GM12878 (cell line): ENCODE measurements at regions not wholly inside any gene's neighbourhood (a gene's known extent, or its start where the extent isn't known, plus 50 kb on each side); places are given as distances from the start of the nearest gene placed in this dataset.

ENCODE experiments used
- ATAC-seq: fragments of 200-7000 bp; cut with Tn5 transposase; 3 replicates; pipeline ENCODE4 v1.9.1; 2020; ENCODE audit warnings: mild to moderate bottlenecking, moderate library complexity
- BruUV-seq: library from RNA; stranded (reverse); fragments of 400-500 nt; replicated peaks from 2 replicates; lab custom pipeline; 2021; lab: Mats Ljungman, UMichigan
- CTCF ChIA-PET: fragments of 300-600 bp; sonication (Branson Sonifier 250); formaldehyde crosslinking; extraction: SDS; loops from one replicate; lab custom pipeline; 2021; ENCODE audit warnings: inconsistent platforms; lab: Yijun Ruan, JAX
- POLR2A ChIA-PET: fragments of 350-600 bp; formaldehyde crosslinking; extraction: SDS; loops from one replicate; lab custom pipeline; 2021; ENCODE audit warnings: inconsistent platforms; lab: Charles Lee
- RAD21 ChIA-PET: fragments of 300-600 bp; sonication (Branson Sonifier 250); formaldehyde crosslinking; loops from one replicate; lab custom pipeline; 2023; ENCODE audit warnings: antibody characterized with exemption; ENCODE audit not compliant: unreplicated experiment; lab: Charles Lee
- SMC1A ChIA-PET: fragments of 300-600 bp; sonication (Branson Sonifier 250); formaldehyde crosslinking; loops from one replicate; lab custom pipeline; 2023; ENCODE audit not compliant: unreplicated experiment, uncharacterized antibody; lab: Charles Lee
- DNase-seq: peaks from one replicate; pipeline ENCODE4 v3.0.0-alpha.2; 2011; ENCODE audit warnings: low read depth, low spot score
- FAIRE-seq: peaks from 3 replicates; lab custom pipeline; 2011; peaks lifted over from hg19 to GRCh38; lab: Jason Lieb, UNC
- H2AFZ ChIP-seq: 2 replicates; pipeline ENCODE4 v1.6.0; 2011; ENCODE audit warnings: low read depth, low read length, control low read depth; ENCODE audit not compliant: control insufficient read depth
- H3K27ac ChIP-seq: 2 replicates; pipeline ENCODE4 v1.5.1; 2011; ENCODE audit warnings: control low read depth; ENCODE audit not compliant: control insufficient read depth, insufficient read depth
- H3K27me3 ChIP-seq, 2 experiments: replicated peaks in 1 of 2; 2 replicates each; pipeline versions ENCODE4 v1.6.0 to v1.6.1; 2011; ENCODE audit warnings: low read length in 1 of 2; ENCODE audit not compliant: control insufficient read depth in 2 of 2, insufficient read depth in 2 of 2
- H3K36me3 ChIP-seq, 2 experiments: 2 replicates each; pipeline ENCODE4 v1.5.1; 2011; ENCODE audit warnings: low read length in 1 of 2; ENCODE audit not compliant: control insufficient read depth in 2 of 2, insufficient read depth in 2 of 2
- H3K4me1 ChIP-seq: 2 replicates; pipeline ENCODE4 v1.6.1; 2011; ENCODE audit warnings: mild to moderate bottlenecking, low read length, moderate library complexity, mixed read lengths; ENCODE audit not compliant: control insufficient read depth, insufficient read depth
- H3K4me2 ChIP-seq: 2 replicates; pipeline ENCODE4 v1.6.0; 2011; ENCODE audit warnings: control low read depth; ENCODE audit not compliant: control insufficient read depth, insufficient read depth
- H3K4me3 ChIP-seq: fragments of 200-600 bp; sonication (generic); 2 replicates; pipeline ENCODE4 v1.5.1; 2016
- H3K79me2 ChIP-seq: 2 replicates; pipeline ENCODE4 v1.6.0; 2011; ENCODE audit warnings: low read length; ENCODE audit not compliant: control insufficient read depth, insufficient read depth
- H3K9ac ChIP-seq: 2 replicates; pipeline ENCODE4 v1.8.0; 2011; ENCODE audit warnings: low read length, control low read depth, mixed read lengths; ENCODE audit not compliant: control insufficient read depth, insufficient read depth
- H3K9me3 ChIP-seq: replicated peaks from 3 replicates; pipeline ENCODE4 v1.5.1; 2011; ENCODE audit warnings: mild to moderate bottlenecking, low read length; ENCODE audit not compliant: control insufficient read depth, insufficient read depth
- H4K20me1 ChIP-seq: 2 replicates; pipeline ENCODE4 v1.6.0; 2011; ENCODE audit not compliant: control insufficient read depth, insufficient read depth
- BCL11A ChIP-seq: IDR thresholded peaks from 2 replicates; pipeline ENCODE4 v1.6.1; 2011; ENCODE audit warnings: low read depth, low read length
- BHLHE40 ChIP-seq, 2 experiments: fragments of 450-650 bp in 1 of 2; IDR thresholded peaks; 2 replicates each; pipeline ENCODE4 v1.6.1; 2011 to 2017; ENCODE audit warnings: low read depth in 2 of 2, borderline replicate concordance in 1 of 2, improper control_type of control experiment in 1 of 2, low read length in 1 of 2, mild to moderate bottlenecking in 1 of 2
- CEBPB ChIP-seq, 2 experiments: fragments of 150-350 bp in 1 of 2; IDR thresholded peaks; 2 replicates each; pipeline ENCODE4 v1.6.1; 2012 to 2014; ENCODE audit warnings: low read depth in 2 of 2, low read length in 2 of 2, borderline replicate concordance in 1 of 2, inconsistent platforms in 1 of 2
- CREM ChIP-seq: IDR thresholded peaks from 2 replicates; pipeline ENCODE4 v1.6.1; 2014; ENCODE audit warnings: antibody characterized with exemption, low read depth
- ESRRA ChIP-seq: IDR thresholded peaks from 2 replicates; pipeline ENCODE4 v1.6.1; 2012; ENCODE audit warnings: mild to moderate bottlenecking, low read length, improper control_type of control experiment
- GATAD2B ChIP-seq: fragments of 450-650 bp; conservative IDR thresholded peaks from 2 replicates; pipeline ENCODE4 v1.6.1; 2017; ENCODE audit warnings: low read depth, mild to moderate bottlenecking, moderate library complexity
- HDAC6 ChIP-seq: fragments of 200-600 bp; sonication (generic); IDR thresholded peaks from one replicate; pipeline ENCODE4 v1.8.0; 2017; ENCODE audit warnings: antibody characterized with exemption; ENCODE audit not compliant: unreplicated experiment
- KLF5 ChIP-seq: fragments of 450-650 bp; IDR thresholded peaks from 2 replicates; pipeline ENCODE4 v1.6.1; 2014; ENCODE audit warnings: mild to moderate bottlenecking; ENCODE audit not compliant: partially characterized antibody
- NFIC ChIP-seq: IDR thresholded peaks from 2 replicates; pipeline ENCODE4 v1.6.1; 2012; ENCODE audit warnings: low read depth, mild to moderate bottlenecking, inconsistent platforms, low read length, moderate library complexity
- POU2F2 ChIP-seq: IDR thresholded peaks from 3 replicates; pipeline ENCODE4 v1.6.1; 2011; ENCODE audit warnings: low read depth, mild to moderate bottlenecking, low read length, borderline replicate concordance
- PRDM15 ChIP-seq: fragments of 450-650 bp; formaldehyde crosslinking; IDR thresholded peaks from 2 replicates; pipeline ENCODE4 v1.4.0; 2020; ENCODE audit warnings: mild to moderate bottlenecking, moderate library complexity
- STAT3 ChIP-seq: IDR thresholded peaks from 2 replicates; pipeline ENCODE4 v1.6.1; 2011; ENCODE audit warnings: low read depth, low read length, improper control_type of control experiment
- TAF1 ChIP-seq: IDR thresholded peaks from 2 replicates; pipeline ENCODE4 v1.6.1; 2011; ENCODE audit warnings: mild to moderate bottlenecking, low read depth, low read length, borderline replicate concordance
- ZNF24 ChIP-seq: fragments of 450-650 bp; IDR thresholded peaks from 2 replicates; pipeline ENCODE4 v1.6.1; 2017; ENCODE audit warnings: antibody characterized with exemption, mild to moderate bottlenecking
- ZNF274 ChIP-seq: IDR thresholded peaks from one replicate; pipeline ENCODE4 v1.8.0; 2011; ENCODE audit not compliant: insufficient read length, insufficient read depth
- WGBS: methylation state at CpG from one replicate; pipeline ENCODE4 v1.1.6; 2016; ENCODE audit warnings: low lambda C conversion rate; ENCODE audit not compliant: insufficient replicate concordance, insufficient coverage; ENCODE audit errors: missing lambda C conversion rate; 5-methylcytosine and 5-hydroxymethylcytosine counted together
- in situ Hi-C: fragments of 300-500 bp; cut with MboI; formaldehyde crosslinking; loops from 9 replicates; pipeline ENCODE4 v1.14.3; 2018; ENCODE audit warnings: mixed read lengths
- intact Hi-C: fragments of 100-400 bp; cut with micrococcal nuclease; formaldehyde crosslinking; loops from one replicate; pipeline ENCODE4 v1.14.2; 2022; ENCODE audit not compliant: unreplicated experiment
- TF ChIP-seq, protein P1 (sequence below): fragments of 450-650 bp; IDR thresholded peaks from 2 replicates; pipeline ENCODE4 v1.6.1; 2017; ENCODE audit warnings: low read depth, mild to moderate bottlenecking, moderate library complexity
- TF ChIP-seq, protein P2 (sequence below): fragments of 450-650 bp; IDR thresholded peaks from 2 replicates; pipeline ENCODE4 v1.6.1; 2018; ENCODE audit warnings: mild to moderate bottlenecking, low read depth, moderate library complexity; ENCODE audit not compliant: partially characterized antibody

DNA sequence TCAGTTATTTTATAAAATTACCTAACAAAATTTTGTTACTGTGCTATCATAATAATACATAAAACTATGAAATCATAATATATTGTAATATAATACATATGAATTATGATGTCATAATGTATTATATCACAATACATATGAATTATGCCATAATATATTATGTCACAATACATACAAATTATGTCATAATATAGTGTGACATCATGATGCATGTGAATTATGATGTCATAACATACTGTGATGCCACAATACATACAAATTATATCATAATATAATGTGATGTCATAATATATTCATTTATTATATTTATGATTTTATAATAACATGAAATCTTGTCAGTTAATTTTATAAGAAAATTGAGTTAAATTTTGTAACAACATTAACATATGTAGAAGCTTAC, 2021.6 kb downstream of the TP53TG3F start (continued):
- TF ChIP-seq, protein P1, sequence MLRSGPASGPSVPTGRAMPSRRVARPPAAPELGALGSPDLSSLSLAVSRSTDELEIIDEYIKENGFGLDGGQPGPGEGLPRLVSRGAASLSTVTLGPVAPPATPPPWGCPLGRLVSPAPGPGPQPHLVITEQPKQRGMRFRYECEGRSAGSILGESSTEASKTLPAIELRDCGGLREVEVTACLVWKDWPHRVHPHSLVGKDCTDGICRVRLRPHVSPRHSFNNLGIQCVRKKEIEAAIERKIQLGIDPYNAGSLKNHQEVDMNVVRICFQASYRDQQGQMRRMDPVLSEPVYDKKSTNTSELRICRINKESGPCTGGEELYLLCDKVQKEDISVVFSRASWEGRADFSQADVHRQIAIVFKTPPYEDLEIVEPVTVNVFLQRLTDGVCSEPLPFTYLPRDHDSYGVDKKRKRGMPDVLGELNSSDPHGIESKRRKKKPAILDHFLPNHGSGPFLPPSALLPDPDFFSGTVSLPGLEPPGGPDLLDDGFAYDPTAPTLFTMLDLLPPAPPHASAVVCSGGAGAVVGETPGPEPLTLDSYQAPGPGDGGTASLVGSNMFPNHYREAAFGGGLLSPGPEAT = no peak
- TF ChIP-seq, protein P2, sequence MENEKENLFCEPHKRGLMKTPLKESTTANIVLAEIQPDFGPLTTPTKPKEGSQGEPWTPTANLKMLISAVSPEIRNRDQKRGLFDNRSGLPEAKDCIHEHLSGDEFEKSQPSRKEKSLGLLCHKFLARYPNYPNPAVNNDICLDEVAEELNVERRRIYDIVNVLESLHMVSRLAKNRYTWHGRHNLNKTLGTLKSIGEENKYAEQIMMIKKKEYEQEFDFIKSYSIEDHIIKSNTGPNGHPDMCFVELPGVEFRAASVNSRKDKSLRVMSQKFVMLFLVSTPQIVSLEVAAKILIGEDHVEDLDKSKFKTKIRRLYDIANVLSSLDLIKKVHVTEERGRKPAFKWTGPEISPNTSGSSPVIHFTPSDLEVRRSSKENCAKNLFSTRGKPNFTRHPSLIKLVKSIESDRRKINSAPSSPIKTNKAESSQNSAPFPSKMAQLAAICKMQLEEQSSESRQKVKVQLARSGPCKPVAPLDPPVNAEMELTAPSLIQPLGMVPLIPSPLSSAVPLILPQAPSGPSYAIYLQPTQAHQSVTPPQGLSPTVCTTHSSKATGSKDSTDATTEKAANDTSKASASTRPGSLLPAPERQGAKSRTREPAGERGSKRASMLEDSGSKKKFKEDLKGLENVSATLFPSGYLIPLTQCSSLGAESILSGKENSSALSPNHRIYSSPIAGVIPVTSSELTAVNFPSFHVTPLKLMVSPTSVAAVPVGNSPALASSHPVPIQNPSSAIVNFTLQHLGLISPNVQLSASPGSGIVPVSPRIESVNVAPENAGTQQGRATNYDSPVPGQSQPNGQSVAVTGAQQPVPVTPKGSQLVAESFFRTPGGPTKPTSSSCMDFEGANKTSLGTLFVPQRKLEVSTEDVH = no peak
- TF ChIP-seq HDAC6 (no peak), BHLHE40 (IDR thresholded peaks at IDR 0.05; ENCODE audit: borderline replicate concordance in 1 of 2, low read depth in 2 of 2, low read length in 1 of 2) (no peak), NFIC (no peak)
- TF ChIP-seq, all 136 proteins: peak for 0

DNA sequence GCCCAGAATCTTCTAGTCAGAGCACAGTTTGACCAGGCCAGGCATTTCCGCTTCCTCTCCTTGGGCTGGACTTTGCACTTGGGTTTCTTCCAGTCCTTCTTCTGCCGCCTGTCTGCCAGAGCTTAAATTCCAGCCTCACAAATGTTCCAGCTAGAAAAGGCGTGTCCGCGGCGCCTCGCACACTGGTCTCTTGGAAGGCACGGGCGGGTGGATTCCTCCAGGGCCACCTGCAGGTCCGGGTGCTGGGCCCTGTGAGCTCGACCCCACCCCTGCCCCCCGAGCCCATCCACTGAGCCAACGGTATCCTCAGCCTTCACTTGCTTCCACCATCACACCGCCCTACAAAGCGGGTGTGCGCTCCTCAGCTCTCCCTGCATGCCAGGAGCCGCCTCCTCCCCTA, 2026.5 kb downstream of the TP53TG3F start:
- Histone ChIP-seq H3K4me1 (no peaks in the 10 kb centered on the region), H3K4me2 (no peak overlapping the region), H3K4me3 (no peak overlapping the region), H3K79me2 (no peaks in the 10 kb centered on the region), H3K27me3 (no peaks in the 10 kb centered on the region), H3K9ac (no peak overlapping the region), H4K20me1 (no peaks in the 10 kb centered on the region), H3K36me3 (no peaks in the 10 kb centered on the region), H3K9me3 (no peaks in the 10 kb centered on the region; the same call in 2 of the 3 replicates), H2AFZ (no peak overlapping the region), H3K27ac (no peak overlapping the region)
- RAD21 ChIA-PET = no interaction called here
- no peak for ATAC-seq
- SMC1A ChIA-PET = no interaction called here
- intact Hi-C loops = no loop called here
- 45% methylated on average over 17 of the region's 17 CpGs for WGBS
- in situ Hi-C loops = loop anchor here (25.0 kb wide), 1 partner anchor 101 kb away; no protein-coding TSS in a partner anchor
- POLR2A ChIA-PET = no interaction called here
- no peak for DNase-seq
- no TSS peak for BruUV-seq
- FAIRE-seq = no peak
- CTCF ChIA-PET = no interaction called here
- TF ChIP-seq GATAD2B (no peak), TAF1 (no peak), STAT3 (no peak), ESRRA (no peak), ZNF24 (no peak), CREM (no peak), ZNF274 (no peak), POU2F2 (no peak), CEBPB (IDR thresholded peaks at IDR 0.05; ENCODE audit: borderline replicate concordance in 1 of 2, low read depth in 2 of 2, low read length in 2 of 2) (no peak), KLF5 (no peak), PRDM15 (CRISPR knock-in tag) (no peak), BCL11A (no peak)
